ENCODE measurements at regions not wholly inside any gene's neighbourhood (a gene's known extent, or its start where the extent isn't known, plus 50 kb on each side); places are given as distances from the start of the nearest gene placed in this dataset.
A peak's percentile ranks its signal among the peaks of the same experiment; 100 is the strongest.

DNA sequence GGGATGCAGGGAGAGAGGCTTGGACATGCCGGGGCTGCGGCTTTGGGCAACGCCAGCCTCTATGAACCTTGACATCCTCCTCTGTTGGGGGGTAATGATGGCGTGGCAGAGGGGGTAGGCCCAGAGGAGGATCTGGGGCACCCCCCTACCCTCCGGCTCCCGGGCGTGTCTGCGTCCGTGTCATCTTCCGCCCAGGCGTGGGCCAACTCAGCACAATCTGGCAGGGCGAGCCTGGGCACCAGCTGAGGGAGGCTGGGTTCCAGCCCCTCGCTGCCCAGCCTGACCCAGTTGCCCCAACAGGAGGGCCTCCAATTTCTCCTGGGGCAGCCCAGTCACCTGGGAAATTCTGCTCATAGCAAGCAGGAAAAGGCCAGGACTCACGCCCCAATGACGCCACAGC is 62.9 kb upstream of the IL17B start:
- no peak for DNase-seq (ENCODE audit: low spot score)

DNA sequence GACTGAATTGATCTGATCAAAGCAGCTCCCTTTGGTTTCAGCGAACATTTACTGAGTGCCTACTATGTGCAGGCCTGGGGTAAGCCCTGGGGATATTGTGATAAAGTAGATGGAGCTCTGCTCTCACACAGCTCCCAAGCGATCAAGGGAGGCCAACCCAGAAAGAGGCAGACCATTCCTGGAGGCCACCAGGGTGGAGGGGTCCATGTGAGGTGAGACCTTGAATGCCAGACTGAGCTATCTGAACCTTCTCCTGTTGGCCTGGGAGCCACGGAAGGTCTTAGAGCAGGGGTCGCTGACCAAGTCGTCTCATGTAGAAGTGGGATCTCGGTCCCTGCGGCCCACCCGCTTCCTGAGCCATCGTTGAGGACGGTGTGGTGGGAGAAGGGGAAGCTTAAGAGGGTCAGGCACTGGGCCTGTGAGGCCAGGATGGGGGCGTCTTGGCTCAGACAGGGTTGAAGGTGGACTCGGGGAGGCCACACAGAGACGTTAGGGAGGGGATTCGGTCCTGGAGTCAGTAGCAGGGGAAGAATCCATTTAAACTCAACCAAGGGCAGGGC is 62.2 kb upstream of the IL17B start:
- DNase-seq (ENCODE audit: low spot score) = no peak

DNA sequence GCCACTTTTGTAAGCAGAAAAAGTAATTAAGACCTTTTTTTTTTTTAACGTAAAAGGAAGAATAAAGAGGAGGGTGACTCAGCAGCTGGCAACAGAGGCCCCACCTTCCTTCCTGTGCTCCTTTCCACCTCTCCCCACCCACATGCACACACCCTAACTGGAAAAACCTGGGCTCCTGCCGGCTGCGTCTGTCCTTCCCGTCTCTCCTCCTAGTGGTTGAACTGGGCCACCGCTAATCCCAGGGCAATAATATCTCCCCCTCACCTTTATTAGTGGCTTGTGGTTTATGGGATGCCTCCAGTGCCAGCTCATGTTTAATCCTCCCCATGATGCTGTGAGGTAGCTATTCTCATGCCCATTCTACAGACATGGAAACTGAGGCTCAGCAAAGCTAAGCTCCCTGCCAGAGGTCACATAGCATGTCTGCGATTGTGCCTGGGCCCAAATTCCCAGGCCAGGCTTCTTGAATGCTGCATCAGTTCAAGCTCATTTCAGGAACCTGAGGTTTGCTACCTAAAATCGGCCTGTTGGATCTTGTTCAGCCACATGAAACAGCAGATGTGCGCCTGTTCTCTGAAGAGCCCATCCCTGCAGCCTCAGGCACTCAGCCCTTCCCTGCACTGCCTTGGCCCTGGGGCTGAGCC is 60.9 kb upstream of the IL17B start:
- no peak for DNase-seq (ENCODE audit: low spot score)

GRCh38 chr5:149438711-149439132 is 59.6 kb upstream of the IL17B start:
- no peak for DNase-seq (ENCODE audit: low spot score)

DNA sequence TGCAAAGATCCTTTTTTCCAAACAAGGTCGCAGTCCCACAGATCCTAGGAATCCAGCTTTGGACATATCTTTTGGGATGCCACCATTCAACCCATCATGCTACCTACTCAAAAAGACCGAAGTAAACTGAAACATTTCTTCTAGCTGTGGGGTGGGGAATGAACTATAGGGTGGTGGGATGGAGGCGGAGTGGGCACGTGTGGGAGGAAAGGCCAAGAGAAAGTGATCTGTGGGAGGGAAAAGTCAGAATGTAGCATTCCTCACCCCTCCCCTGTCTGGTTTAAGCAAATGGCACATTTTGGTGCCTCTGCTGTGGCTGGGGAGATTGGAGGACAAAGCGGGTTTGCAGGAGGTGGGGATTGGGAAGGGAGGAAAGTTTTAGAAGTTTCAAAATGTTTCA is 59.2 kb upstream of the IL17B start:
- no peak for DNase-seq (ENCODE audit: low spot score)

GRCh38 chr5:149437391-149438040 is 58.4 kb upstream of the IL17B start:
- DNase-seq (ENCODE audit: low spot score) = no peak

DNA sequence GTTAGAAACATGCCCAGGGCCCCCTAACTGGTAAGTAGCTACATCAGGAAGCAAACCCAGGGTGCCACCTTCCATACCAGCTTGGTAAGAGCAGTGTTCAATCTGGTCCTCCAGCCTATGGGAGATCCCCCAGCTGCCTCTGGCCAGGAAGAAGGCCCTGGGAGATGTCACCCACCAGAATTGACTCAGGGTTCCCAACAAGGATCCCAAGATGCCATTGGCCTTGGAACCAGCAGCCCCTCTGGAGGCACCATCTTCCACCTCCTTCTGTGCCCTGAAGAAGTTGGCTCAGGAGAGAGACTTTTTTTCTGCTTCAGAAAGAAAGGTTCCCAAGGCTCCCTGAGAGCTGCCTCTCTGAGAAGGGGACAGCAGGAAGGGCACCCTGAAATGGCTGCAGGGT is 56.6 kb upstream of the IL17B start:
- DNase-seq (ENCODE audit: low spot score) = no peak

DNA sequence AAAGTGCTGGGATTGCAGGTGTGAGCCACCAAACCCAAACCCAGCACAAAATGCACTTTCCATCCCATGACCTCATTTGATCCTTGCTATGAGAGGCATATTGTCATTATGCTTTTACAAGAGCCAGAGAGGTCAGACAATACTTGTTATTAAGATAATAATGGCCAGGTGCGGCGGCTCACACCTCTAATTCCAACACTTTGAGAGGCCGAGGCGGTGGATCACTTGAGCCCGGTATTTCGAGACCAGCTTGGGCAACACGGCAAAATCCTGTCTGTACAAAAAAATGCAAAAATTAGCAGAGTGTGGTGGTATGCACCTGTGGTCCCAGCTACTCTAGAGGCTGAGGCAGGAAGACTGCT is 55.9 kb upstream of the IL17B start:
- no peak for DNase-seq (ENCODE audit: low spot score)

- peak; percentile 67 for DNase-seq (ENCODE audit: low spot score)
Measured at GRCh38 chr5:149434162-149435014, 55.3 kb upstream of the IL17B start.

DNA sequence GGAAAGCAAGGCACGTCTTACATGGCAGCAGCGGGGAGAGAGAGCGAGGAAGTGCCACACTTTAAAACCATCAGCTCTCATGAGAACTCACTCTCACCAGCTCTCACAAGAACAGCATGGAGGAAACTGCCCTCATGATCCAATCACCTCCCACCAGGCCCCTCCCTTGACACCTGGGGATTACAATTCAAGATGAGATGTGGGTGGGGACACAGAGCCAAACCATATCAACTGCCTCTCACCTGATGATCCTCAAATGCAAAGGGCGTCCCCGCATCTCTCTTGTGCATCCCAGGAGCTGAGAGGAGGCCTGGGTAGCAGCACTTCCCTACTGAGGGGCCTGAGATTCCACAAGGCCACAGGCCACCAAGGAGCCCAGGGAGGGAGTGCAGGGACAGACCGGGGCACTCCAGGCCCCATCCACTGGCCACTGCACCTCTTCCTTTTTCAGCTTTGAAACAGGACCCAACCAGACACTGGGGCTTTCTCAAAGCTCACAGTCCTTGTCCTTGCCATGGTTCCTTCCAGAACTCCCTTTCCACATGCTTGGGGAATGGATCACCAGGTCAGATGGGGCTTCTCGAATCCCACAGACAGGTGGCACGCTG is 54.5 kb upstream of the IL17B start:
- DNase-seq (ENCODE audit: low spot score) = no peak

- no peak for DNase-seq (ENCODE audit: low spot score)
Measured at GRCh38 chr5:149432911-149433401, 53.9 kb upstream of the IL17B start.

DNA sequence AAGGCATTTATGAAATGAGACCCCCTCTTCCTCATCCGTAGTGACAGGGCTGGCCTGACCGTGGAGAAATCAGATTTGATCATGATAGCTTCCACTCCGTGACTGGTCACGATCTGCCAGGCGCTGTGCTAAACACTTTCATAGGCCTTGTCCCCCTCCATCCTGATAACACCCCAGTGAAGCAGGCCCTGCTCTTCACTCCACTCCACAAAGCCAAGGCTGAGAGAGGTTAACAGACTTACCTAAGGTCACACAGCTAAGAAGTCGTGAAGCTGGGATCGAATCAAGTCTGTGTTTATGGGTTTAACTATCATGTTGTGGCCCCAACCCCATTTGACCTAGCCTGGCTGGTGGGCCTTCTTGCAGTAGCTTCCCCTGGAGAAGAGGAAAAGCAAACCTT is 53.3 kb upstream of the IL17B start:
- DNase-seq (ENCODE audit: low spot score) = no peak

- no peak for DNase-seq (ENCODE audit: low spot score)
Measured at GRCh38 chr5:149429839-149430721, 51.0 kb upstream of the IL17B start.

All from NAMALWA (cell line).